ENCODE measurements at regions not wholly inside any gene's neighbourhood (a gene's known extent, or its start where the extent isn't known, plus 50 kb on each side); places are given as distances from the start of the nearest gene placed in this dataset.

- DNase-seq: no peak
These were observed 375.7 kb upstream of the CDH9 start for GRCh38 chr5:27414099-27414498.

GRCh38 chr5:27412384-27412783 lies 374.0 kb upstream of the CDH9 start:
- DNase-seq: no peak

GRCh38 chr5:27406020-27406419 lies 367.6 kb upstream of the CDH9 start:
- no peak for DNase-seq

- no peak for DNase-seq
These were observed 365.0 kb upstream of the CDH9 start for GRCh38 chr5:27403243-27403882.

- DNase-seq: no peak
These were observed 364.4 kb upstream of the CDH9 start for GRCh38 chr5:27402828-27403227.

- no peak for DNase-seq
These were observed 358.6 kb upstream of the CDH9 start for GRCh38 chr5:27396998-27397397.

GRCh38 chr5:27392716-27393115 lies 354.3 kb upstream of the CDH9 start:
- no peak for DNase-seq

GRCh38 chr5:27389696-27390095 lies 351.3 kb upstream of the CDH9 start:
- DNase-seq: no peak

- no peak for DNase-seq
These were observed 350.4 kb upstream of the CDH9 start for GRCh38 chr5:27388755-27389154.

- no peak for DNase-seq
These were observed 349.2 kb upstream of the CDH9 start for GRCh38 chr5:27387535-27388073.

GRCh38 chr5:27381686-27382085 lies 343.3 kb upstream of the CDH9 start:
- no peak for DNase-seq

GRCh38 chr5:27377626-27378025 lies 339.2 kb upstream of the CDH9 start:
- DNase-seq: no peak

GRCh38 chr5:27353970-27354369 lies 315.6 kb upstream of the CDH9 start:
- DNase-seq: no peak

GRCh38 chr5:27353540-27353939 lies 315.2 kb upstream of the CDH9 start:
- DNase-seq: no peak

- DNase-seq: no peak
These were observed 303.0 kb upstream of the CDH9 start for GRCh38 chr5:27341342-27341741.

- DNase-seq: no peak
These were observed 298.4 kb upstream of the CDH9 start for GRCh38 chr5:27336817-27337216.

- no peak for DNase-seq
These were observed 290.1 kb upstream of the CDH9 start for GRCh38 chr5:27328480-27328879.

GRCh38 chr5:27325513-27325912 lies 287.1 kb upstream of the CDH9 start:
- DNase-seq: no peak

- no peak for DNase-seq
These were observed 280.3 kb upstream of the CDH9 start for GRCh38 chr5:27318701-27319100.

GRCh38 chr5:27316271-27316650 lies 277.9 kb upstream of the CDH9 start:
- DNase-seq: no peak

GRCh38 chr5:27315363-27316270 lies 277.2 kb upstream of the CDH9 start:
- no peak for DNase-seq

- no peak for DNase-seq
These were observed 275.2 kb upstream of the CDH9 start for GRCh38 chr5:27313549-27313948.

- DNase-seq: no peak
These were observed 274.0 kb upstream of the CDH9 start for GRCh38 chr5:27312291-27312893.

GRCh38 chr5:27311544-27311943 lies 273.2 kb upstream of the CDH9 start:
- no peak for DNase-seq

Measured in NCI-H1417 treated with DMSO at 0.1 percent for 48 hours (cell line).